Caco-2 (cell line): ENCODE measurements at regions not wholly inside any gene's neighbourhood (a gene's known extent, or its start where the extent isn't known, plus 50 kb on each side); places are given as distances from the start of the nearest gene placed in this dataset.

Experiments used
- BruUV-seq: library from RNA; stranded (reverse); fragments of 400-500 nt; replicated peaks from 2 replicates; lab custom pipeline; 2021; lab: Mats Ljungman, UMichigan
- CTCF ChIA-PET: fragments of 300-600 bp; sonication (Branson Sonifier 250); formaldehyde crosslinking; loops from one replicate; lab custom pipeline; 2022; ENCODE audit warnings: antibody characterized with exemption; lab: Charles Lee
- POLR2A ChIA-PET: fragments of 300-600 bp; sonication (Branson Sonifier 250); formaldehyde crosslinking; loops from one replicate; lab custom pipeline; 2022; ENCODE audit warnings: antibody characterized with exemption; lab: Charles Lee
- DNase-seq, 2 experiments: peaks; one replicate each; pipeline versions ENCODE4 v3.0.0 to v3.0.0-alpha.2; 2020 to 2022
- H3K27me3 ChIP-seq: replicated peaks from 2 replicates; pipeline ENCODE4 v1.6.0; 2011; ENCODE audit warnings: low read length; ENCODE audit not compliant: control insufficient read depth, insufficient read depth
- H3K36me3 ChIP-seq: 2 replicates; pipeline ENCODE4 v1.5.1; 2011; ENCODE audit warnings: low read length; ENCODE audit not compliant: control insufficient read depth, insufficient read depth
- H3K4me1 ChIP-seq: fragments of 250-450 bp; sonication (Bioruptor Pico); 2 replicates; pipeline ENCODE4 v1.5.1; 2020; ENCODE audit warnings: mild to moderate bottlenecking
- H3K4me3 ChIP-seq: 2 replicates; pipeline ENCODE4 v1.5.1; 2011; ENCODE audit warnings: low read depth, mild to moderate bottlenecking, control low read depth, low read length
- H3K9me3 ChIP-seq: fragments of 250-450 bp; sonication (Bioruptor Pico); 2 replicates; pipeline ENCODE4 v1.5.1; 2020; ENCODE audit warnings: mild to moderate bottlenecking, moderate library complexity
- H3K27ac Mint-ChIP-seq: one replicate; pipeline ENCODE4 v1.8.0; 2022; ENCODE audit warnings: mixed read lengths; ENCODE audit not compliant: unreplicated experiment
- H3K27me3 Mint-ChIP-seq: one replicate; pipeline ENCODE4 v1.8.0; 2022; ENCODE audit warnings: mixed read lengths; ENCODE audit not compliant: insufficient read depth, unreplicated experiment
- H3K36me3 Mint-ChIP-seq: one replicate; pipeline ENCODE4 v1.8.0; 2022; ENCODE audit warnings: mild to moderate bottlenecking, mixed read lengths; ENCODE audit not compliant: insufficient read depth, unreplicated experiment
- H3K4me1 Mint-ChIP-seq: one replicate; pipeline ENCODE4 v1.8.0; 2022; ENCODE audit warnings: low read depth, mixed read lengths; ENCODE audit not compliant: unreplicated experiment
- H3K4me3 Mint-ChIP-seq: one replicate; pipeline ENCODE4 v1.8.0; 2022; ENCODE audit warnings: mild to moderate bottlenecking, moderate library complexity, mixed read lengths; ENCODE audit not compliant: unreplicated experiment
- H3K9me3 Mint-ChIP-seq: one replicate; pipeline ENCODE4 v1.8.0; 2022; ENCODE audit warnings: mixed read lengths; ENCODE audit not compliant: unreplicated experiment
- intact Hi-C: fragments of 100-400 bp; cut with micrococcal nuclease; formaldehyde crosslinking; loops from one replicate; pipeline ENCODE4 v1.10.0; 2022; ENCODE audit not compliant: unreplicated experiment
- TF ChIP-seq, protein P1 (sequence below), 2 experiments: fragments of 200-600 bp in 1 of 2; IDR thresholded peaks; 1 replicate in 1 of 2; 2 replicates in 1 of 2; pipeline versions ENCODE4 v1.5.1 to v1.8.0; 2011 to 2022; ENCODE audit warnings: antibody characterized with exemption in 1 of 2, control low read depth in 1 of 2, inconsistent platforms in 1 of 2, low read depth in 1 of 2, low read length in 1 of 2, mild to moderate bottlenecking in 1 of 2, moderate library complexity in 1 of 2; ENCODE audit not compliant: insufficient read depth in 1 of 2, severe bottlenecking in 1 of 2, unreplicated experiment in 1 of 2

DNA sequence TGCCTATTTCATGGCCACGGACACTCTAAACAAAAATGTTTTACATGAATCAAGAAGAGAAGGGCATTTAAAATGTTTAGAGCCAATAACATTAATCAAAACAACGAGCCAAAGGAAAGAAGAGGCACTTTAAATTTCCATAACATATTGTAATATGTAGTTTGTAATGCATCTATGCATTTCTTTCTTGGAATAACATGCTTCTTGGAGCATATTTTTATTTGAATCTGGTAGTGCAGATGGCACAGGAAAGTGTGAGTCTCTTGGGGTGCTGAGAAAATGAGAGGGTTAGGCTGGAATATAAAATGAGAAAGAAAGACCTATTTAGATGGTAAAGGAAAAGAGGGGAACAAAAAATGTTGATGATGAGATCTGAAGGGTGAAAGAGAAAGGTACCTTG, 305.4 kb downstream of the BTBD3 start:
- Histone ChIP-seq H3K4me1 (no peaks in the 10 kb centered on the region), H3K9me3 (no peaks in the 10 kb centered on the region), H3K27me3 (no peaks in the 10 kb centered on the region), H3K4me3 (no peak overlapping the region), H3K36me3 (no peaks in the 10 kb centered on the region)
- Mint-ChIP-seq H3K36me3 (no peaks in the 10 kb centered on the region), H3K27ac (no peak overlapping the region), H3K27me3 (peaks cover 11% of the 10 kb centered on the region), H3K9me3 (no peaks in the 10 kb centered on the region), H3K4me3 (no peak overlapping the region), H3K4me1 (no peaks in the 10 kb centered on the region)
- no peak for DNase-seq
- intact Hi-C loops: no loop called here
- TF ChIP-seq, protein P1, sequence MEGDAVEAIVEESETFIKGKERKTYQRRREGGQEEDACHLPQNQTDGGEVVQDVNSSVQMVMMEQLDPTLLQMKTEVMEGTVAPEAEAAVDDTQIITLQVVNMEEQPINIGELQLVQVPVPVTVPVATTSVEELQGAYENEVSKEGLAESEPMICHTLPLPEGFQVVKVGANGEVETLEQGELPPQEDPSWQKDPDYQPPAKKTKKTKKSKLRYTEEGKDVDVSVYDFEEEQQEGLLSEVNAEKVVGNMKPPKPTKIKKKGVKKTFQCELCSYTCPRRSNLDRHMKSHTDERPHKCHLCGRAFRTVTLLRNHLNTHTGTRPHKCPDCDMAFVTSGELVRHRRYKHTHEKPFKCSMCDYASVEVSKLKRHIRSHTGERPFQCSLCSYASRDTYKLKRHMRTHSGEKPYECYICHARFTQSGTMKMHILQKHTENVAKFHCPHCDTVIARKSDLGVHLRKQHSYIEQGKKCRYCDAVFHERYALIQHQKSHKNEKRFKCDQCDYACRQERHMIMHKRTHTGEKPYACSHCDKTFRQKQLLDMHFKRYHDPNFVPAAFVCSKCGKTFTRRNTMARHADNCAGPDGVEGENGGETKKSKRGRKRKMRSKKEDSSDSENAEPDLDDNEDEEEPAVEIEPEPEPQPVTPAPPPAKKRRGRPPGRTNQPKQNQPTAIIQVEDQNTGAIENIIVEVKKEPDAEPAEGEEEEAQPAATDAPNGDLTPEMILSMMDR (IDR thresholded peaks at IDR 0.05; ENCODE audit: insufficient read depth in 1 of 2, low read depth in 1 of 2, low read length in 1 of 2, severe bottlenecking in 1 of 2, unreplicated experiment in 1 of 2): no peak
- CTCF ChIA-PET: no interaction called here
- POLR2A ChIA-PET: no interaction called here
- no TSS peak for BruUV-seq

DNA sequence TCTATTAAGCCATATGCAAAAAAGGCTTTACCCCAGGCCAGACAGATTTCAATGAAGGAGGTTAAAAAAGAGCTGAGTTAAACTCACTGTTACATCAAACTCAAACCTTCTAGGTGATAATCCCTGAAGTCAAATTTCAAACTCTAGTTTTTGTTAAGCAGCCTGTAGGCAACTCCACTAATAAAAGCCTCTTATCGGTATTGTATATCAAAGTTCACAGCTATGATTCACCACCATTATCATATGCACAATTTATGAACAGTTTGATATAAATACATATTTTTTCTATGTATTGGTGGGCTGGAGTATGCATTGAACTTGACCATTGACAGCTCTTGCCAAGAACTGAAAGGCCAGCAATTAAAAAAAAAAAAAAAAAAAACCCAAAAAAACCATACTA, 308.2 kb downstream of the BTBD3 start:
- Histone ChIP-seq H3K4me3 (no peak overlapping the region), H3K9me3 (no peaks in the 10 kb centered on the region), H3K27me3 (no peaks in the 10 kb centered on the region), H3K4me1 (no peaks in the 10 kb centered on the region), H3K36me3 (no peaks in the 10 kb centered on the region)
- H3K4me1 Mint-ChIP-seq: no peaks in the 10 kb centered on the region
- POLR2A ChIA-PET: no interaction called here
- DNase-seq: no peak
- no peak overlapping the region for H3K27ac Mint-ChIP-seq
- no peaks in the 10 kb centered on the region for H3K36me3 Mint-ChIP-seq
- peaks cover 7% of the 10 kb centered on the region for H3K27me3 Mint-ChIP-seq
- no peaks in the 10 kb centered on the region for H3K9me3 Mint-ChIP-seq
- CTCF ChIA-PET: no interaction called here
- TF ChIP-seq, protein P1 (IDR thresholded peaks at IDR 0.05; ENCODE audit: insufficient read depth in 1 of 2, low read depth in 1 of 2, low read length in 1 of 2, severe bottlenecking in 1 of 2, unreplicated experiment in 1 of 2): no peak
- intact Hi-C loops: no loop called here
- H3K4me3 Mint-ChIP-seq: no peak overlapping the region
- BruUV-seq: no TSS peak

DNA sequence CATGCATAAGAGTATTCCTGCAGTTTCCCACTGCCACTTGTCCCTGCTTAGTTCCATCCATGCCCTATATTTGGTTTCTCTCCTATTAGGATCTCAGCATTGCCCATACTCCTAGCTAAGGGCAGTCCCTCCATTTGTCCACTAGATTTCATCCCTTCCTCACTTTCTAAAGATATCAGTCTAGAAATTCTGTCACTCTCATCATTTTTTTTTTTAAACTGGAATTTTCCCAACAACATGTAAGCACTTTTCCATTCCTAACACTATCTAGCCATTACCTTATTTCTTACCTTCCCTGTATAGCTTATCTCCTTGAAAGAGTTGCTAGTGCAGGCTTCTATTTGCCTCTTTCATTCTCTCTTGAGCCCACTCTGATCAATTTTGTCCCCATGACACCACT, 312.2 kb downstream of the BTBD3 start:
- no peak overlapping the region for H3K4me3 Mint-ChIP-seq
- H3K36me3 Mint-ChIP-seq: no peaks in the 10 kb centered on the region
- TF ChIP-seq, protein P1 (IDR thresholded peaks at IDR 0.05; ENCODE audit: insufficient read depth in 1 of 2, low read depth in 1 of 2, low read length in 1 of 2, severe bottlenecking in 1 of 2, unreplicated experiment in 1 of 2): no peak
- Histone ChIP-seq H3K9me3 (no peaks in the 10 kb centered on the region), H3K27me3 (no peaks in the 10 kb centered on the region), H3K36me3 (no peaks in the 10 kb centered on the region), H3K4me1 (no peaks in the 10 kb centered on the region), H3K4me3 (no peak overlapping the region)
- H3K9me3 Mint-ChIP-seq: no peaks in the 10 kb centered on the region
- H3K27ac Mint-ChIP-seq: no peak overlapping the region
- H3K27me3 Mint-ChIP-seq: peaks cover 3% of the 10 kb centered on the region
- intact Hi-C loops: no loop called here
- BruUV-seq: no TSS peak
- no peaks in the 10 kb centered on the region for H3K4me1 Mint-ChIP-seq
- ChIA-PET POLR2A (no interaction called here), CTCF (no interaction called here)
- no peak for DNase-seq
